ENCODE measurements at regions not wholly inside any gene's neighbourhood (a gene's known extent, or its start where the extent isn't known, plus 50 kb on each side); places are given as distances from the start of the nearest gene placed in this dataset.

DNA sequence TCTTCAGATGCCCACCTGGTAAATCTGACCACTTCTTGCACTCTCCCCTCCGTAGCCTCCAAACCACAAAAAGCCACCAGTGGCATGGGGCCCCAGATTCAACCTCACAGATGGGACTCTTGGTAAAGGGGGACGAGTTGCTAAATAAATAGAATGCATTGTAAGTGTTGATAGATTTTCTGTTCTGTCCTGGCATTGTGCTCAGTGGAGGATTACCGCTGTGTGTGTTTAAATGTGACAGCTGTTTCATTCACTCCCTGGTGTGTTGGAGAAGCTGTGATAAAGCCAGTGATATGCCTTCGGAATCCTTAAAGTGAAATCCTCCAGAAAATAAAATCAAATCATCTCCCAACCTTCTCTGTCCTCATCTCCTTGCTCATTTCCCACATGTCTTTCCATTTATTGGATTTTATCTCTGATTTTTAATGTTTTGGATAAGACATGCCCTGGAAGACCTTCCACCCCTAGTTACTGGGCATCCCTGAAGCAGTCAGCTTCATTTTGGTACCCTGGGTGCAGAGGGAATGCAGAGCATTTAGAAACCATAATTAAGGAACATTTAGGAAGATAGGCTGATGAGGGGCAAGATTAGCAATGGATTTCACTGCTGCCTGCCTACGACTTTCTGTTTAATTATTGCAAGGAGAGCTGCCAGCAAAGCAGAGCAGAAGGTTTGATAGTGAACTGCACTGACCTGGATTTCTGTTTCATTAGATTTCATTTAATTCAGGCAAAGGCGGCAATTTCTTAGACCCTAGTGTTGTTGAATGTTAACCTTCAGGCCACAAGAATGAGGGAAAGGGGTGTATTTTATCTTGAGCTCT lies 460.9 kb upstream of the KIRREL3 start:
- DNase-seq = no peak

DNA sequence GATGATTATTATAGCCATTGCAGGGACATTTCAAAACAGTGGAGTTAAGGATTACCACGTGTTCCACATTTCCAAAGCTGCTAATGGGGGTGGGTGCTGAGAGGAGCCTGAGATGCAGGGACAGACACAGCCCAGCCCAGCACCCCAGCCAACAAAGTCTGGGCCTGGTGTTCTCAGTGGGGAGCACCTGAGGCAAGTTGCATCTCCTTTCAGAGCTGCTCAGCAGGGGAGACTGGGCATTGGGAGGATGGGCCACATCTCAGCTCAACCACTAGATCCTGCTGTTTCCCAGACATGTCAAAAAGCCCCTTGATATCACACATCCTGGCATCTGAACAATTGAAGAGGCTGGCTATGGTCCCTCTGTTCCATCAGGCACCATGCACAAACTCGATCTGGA lies 458.0 kb upstream of the KIRREL3 start:
- DNase-seq = no peak

DNA sequence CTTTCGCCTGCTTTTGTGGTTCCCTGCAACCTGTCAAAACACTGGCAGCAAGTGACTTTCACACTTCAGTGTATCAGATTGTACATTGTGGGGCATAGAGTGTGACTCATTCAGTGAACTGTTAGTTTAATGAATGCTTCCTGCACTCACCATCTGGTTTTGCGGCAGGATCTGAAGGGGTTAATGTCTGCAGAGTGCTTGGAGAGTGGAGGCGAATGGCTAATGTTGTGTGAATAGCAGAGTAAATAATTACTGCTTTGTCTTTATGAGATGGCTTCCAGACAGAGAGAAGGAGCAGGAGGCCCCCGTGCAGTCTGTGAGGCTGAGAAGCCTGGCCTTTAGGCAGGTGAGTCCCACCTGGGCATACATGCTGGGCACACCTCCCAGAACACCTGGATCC lies 454.3 kb upstream of the KIRREL3 start:
- peak; percentile 90 for DNase-seq

DNA sequence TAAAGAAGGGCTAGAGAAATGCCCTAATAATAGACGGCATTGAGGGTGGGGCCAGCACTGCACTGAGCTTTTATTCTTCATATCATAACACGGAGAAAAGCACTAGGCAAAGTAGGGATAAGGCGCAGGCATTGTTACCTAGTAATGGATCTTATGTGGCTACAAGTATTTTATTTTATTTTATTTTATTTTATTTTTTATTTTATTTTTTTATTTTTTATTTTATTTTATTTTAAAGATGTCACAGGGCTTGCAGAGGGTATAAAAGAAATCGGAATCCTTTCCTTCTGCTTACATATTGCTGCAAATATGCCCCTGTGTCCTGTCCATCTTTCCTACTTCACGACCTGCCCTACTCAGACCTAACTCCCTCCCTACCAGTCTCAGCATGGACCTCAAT lies 452.0 kb upstream of the KIRREL3 start:
- no peak for DNase-seq

DNA sequence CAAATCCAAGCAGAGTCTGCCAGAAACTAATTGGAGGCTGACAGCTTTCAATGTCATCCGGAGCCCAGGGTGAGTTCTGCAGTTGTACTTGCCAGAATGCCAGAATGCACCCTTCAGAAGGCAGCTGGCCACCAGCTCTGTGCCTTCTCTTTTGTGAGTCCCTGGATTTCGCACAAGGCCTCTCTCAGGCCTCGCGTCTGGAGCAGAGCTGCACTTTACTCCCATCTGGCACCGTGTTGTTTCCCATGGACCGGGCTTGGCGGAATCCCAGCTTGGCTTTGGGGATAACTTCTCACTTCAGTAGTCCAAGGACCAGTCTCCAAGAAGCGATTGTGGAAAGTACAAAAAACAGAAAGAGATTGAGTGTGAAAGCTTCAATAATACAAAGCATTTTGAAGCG lies 451.3 kb upstream of the KIRREL3 start:
- no peak for DNase-seq

DNA sequence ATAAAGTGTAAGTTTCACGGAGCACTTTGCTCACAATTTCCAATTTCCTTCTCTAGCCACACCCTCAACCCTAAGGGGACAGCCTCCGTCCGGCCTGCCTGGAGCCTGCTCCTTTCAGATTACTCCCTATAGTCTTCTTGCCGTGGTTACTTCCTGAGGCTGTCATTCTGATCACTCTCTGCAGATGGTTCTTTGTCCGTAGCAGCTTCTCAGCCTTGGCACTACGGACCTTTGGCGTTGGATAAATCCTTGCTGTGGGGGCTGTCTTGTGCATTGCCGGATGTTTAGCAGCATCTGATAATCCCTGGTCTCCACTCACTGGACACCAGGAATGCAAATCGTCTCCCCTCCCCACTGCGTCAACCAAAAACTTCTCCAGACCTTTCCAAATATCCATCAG lies 447.5 kb upstream of the KIRREL3 start:
- no peak for DNase-seq

DNA sequence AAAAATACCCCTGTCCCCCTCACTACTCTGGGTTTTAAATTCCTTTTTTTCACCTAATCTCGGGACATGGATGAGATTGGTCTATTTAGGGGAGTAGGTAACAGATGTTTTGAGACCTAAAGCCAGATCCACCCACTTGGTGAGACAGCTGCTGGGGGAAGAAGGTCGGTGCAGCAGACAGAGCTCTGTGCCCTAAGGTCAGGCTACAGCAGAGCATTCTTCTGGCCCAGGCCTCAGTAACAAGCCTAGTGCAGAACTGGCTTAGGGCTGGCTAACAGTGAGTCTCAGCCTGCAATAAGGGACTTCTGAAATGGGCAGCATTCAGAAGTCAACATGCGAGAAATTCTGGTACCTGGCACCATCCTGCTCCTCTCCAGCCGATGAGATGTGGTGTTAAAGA lies 444.9 kb upstream of the KIRREL3 start:
- DNase-seq = no peak

DNA sequence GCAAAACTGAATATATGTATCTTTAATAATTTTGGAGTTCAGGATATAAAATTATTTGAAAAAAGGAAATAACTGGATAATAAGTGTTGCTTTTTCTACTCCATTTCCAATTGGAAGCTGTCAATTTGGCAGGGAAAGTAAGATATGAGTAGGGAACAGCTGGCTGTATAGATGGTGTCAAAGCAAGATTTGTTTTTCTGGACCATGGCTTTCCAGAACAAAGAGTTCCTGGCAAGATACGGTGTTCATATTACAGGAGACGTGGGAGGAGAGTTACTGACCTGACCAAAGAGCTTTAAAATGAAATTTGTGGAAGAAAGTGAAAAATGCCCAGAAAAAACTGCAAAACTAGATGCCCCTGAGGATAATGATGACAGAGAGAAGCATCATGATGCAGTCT lies 442.7 kb upstream of the KIRREL3 start:
- DNase-seq = no peak

DNA sequence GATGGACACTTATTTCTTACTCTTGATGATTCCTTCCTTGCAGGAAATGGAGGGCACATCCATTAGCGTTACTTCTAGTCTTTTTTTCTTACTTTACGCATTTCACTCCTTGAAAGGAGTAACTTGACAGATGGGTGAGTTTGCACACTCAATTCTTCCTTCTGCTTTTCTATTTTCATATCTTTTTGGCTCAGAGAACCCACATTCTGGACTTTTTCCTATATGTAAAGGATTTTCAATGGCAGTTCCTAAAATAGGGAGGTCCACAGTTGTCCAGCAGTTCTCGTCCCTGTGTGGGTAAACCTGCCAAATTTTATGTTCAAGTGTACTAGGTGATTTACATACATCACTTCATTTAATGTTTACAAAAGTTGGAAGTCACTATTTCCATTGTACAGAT lies 440.0 kb upstream of the KIRREL3 start:
- no peak for DNase-seq

DNA sequence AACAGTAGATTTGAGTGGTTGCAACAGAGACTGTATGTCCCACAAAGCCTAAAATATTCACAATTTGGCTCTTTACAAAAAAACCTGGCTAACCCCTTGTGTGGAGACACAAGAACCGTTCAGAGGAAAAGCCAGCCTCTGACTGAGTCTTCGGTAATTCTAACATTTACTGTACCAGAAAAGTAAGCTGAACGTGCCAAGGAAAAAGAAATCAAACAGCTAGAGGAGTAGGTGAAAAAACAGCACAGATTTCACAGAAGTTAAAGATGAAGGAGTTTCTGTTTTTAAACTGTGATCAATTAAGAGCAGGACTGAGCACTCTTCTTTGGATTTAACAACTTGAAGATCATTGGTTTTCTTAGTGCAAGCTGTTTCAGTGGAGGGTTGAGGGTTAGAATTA lies 424.7 kb upstream of the KIRREL3 start:
- DNase-seq = no peak

DNA sequence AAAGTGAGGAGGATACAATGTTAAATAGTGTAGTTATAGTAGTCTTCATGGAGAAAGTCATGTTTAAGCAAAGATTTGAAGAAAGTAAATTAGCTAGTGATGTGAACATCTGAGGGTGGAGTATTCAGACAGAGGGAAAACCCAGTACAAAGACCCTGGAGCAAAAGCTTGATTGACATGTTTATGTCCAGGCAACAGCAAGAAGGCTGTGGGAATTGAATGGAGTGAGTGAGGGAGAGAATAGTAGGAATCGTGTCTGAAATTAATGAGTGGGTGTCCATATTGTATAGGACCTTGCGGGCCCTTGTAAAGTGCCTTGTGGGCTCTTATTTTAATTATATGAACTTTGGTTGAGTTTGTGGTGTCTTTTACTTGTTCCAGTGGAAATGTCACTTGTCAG lies 424.1 kb upstream of the KIRREL3 start:
- no peak for DNase-seq

DNA sequence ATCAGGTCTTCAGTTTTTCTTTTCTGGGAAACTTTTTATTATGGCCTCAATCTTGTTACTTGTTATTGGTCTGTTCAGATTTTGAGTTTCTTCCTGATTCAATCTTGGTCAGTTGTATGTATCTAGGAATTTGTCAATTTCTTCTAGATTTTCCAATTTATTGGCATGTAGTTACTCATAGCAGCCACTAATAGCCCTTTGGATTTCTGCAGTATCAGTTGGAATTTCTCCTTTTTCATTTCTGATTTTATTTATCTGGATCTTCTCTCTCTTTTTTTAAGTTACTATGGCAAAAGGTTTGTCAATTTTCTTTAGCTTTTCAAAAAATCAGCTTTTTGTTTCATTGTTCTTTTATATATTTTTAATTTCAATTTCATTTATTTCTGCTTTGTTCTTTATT lies 419.6 kb upstream of the KIRREL3 start:
- DNase-seq = no peak

DNA sequence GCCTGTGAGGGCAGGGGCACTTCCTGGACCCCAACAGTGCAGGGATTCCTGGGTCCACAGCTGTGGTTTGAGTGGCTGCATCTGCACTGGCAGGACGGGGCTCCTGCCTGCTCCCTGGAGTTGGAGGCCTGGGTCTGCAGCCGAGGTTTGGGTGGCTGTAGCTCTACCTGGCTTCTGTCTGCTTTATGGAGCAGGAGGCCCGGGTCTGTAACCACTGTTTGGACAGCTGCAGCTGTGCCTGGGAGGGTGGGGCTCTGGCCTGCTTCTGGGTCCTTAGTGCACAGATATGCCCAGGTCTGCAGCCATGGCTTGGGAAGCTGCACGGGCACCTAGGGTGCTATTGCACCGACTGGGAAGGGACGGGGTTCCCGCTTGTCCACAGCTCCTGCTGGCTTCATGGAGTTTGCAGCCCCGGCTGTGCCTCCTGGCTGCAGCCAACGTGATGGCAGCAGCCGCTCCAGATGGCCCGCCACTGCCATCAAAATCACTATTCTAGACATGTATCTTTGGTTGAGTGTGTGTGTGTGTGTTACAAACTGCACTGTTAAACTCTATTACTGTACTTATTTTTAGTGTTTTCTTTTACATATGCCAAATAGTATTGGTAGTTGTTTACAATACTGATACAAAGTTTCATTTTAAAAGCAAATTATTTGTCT lies 412.3 kb upstream of the KIRREL3 start:
- DNase-seq = peak; percentile 83

DNA sequence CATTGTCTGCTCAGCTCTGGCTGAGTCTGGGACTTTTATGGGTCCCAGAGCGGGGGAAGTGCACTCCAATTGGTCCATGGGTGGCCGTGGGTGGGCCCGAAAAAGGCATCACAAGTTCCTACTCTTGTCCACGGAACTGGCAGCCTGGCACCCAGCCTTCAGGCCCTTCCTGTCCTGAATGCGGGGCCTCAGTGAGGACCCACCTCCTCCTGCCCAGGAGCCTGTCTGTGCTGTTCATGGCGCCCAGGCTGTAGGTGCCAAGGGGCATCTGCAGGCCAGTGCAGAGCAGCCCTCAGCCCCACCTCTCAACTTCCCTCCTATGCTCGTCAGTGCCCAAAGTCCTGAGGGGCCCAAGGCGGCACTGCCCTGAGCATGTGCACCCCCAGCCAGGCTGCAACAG lies 411.7 kb upstream of the KIRREL3 start:
- DNase-seq = peak; percentile 23

DNA sequence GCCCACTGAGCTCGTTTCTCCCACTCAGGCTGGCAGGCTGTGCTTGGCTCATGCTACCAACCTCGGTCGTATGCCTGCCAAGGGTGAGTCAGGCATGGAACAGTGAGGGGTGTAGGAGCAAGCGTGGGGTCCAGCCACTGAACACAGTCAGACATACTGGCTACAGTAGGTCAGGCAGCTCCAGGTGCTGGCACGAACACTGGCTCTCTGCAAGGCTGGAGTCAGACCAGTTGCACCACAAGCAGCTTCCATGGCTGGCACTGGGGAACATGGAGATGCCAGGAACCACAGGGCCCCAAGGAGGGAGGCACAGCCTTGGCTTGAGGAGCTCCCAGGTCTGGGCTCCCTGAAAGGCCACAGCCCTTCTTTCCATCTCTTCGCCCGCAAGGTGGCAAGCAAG lies 410.7 kb upstream of the KIRREL3 start:
- no peak for DNase-seq

DNA sequence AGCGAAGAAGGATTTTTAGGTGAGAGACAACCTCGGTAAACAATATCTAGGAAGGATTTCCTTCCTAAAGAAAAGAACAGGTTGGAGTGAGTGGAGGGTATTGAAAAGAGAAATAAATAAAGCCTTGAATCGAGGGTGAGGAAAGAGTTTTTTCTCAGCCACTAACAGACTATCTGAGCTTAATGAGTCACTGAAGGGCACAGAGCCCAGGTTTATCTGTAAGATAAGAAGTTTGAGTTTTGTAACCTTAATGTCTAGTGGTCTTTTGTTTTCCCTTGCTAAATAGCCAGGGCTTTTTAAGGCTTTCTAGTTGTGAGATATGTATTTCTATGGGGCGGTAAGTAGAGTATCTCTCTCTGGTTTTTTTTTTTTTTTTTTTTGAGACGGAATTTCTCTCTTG lies 394.5 kb upstream of the KIRREL3 start:
- no peak for DNase-seq

DNA sequence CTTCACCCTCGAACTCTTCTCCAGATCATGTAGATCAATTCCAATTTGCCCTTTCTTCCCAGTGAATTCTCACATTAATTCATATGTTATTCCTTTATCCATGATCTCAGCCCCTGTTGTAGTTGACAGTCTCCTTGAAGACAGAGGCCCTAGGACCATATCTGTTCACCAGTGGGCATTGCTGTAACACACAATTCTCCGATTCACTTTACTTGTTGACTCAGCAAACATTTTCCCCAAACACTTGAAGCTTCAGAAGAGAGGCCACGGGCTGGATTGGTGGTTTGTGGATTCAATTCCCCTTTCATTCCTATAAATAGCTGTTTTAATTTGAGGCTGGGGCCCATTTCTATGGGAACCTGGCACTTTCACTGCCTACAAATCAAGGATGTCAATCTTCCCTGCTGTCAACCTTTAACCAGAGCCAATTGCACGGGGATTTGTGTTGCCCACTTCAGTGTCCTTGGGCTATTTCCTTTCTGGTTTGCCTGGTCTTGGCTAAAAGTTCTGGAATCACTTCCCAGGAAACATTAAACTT lies 393.0 kb upstream of the KIRREL3 start:
- peak; percentile 58 for DNase-seq

DNA sequence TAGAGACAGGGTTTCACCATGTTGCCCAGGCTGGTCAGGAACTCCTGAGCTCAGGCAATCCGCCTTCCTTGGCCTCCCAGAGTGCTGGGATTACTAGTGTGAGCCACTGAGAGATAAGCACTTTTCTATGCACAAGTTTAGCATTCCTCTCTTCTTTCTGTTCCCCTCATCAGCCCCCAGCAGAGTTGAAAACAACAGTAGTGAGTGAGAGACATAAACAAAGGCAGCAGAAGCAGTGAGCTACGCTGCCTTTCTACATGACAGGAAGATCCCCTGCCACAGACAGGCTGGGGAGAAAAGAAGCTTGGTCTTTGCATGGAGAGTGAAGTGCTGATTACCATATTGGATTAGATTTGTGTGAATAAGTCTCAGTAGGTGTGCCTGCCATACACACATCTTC lies 392.0 kb upstream of the KIRREL3 start:
- no peak for DNase-seq

DNA sequence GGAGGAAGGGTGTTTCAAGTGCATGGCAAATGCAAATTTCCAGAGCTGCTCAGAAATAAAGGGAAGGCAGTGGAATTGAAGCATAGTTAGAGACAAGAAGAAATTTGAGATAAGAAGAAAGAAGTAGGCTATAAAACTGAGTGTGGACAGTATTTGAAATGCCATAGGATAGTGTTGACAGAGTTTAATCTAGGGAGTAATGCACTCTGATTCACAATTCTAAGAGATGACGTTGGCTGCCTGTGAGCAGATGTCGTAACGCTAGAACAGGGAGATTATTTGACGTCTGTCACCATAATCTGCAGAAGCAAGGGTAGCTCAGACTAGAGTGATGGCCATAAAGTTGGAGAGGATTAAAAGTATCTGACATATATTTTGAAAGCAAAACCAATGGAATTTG lies 389.9 kb upstream of the KIRREL3 start:
- no peak for DNase-seq

DNA sequence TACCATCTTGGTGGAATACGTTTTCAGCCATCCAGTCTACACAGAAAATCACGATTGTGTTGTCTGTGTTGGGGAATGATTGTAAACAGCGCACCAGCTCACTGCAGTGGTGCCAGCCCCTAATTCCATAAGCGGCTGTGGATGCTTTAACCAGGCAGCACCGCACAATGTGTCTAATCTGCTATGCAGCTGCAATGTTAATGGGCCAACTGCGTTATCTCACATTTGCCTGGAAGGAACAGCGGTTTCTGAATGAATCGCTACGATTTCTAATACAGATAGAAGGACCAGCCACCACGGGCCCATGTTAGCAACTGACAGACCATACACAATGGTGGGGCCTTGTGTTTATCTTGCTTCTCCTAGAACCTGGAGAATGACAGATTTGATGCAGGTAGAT lies 384.5 kb upstream of the KIRREL3 start:
- no peak for DNase-seq

DNA sequence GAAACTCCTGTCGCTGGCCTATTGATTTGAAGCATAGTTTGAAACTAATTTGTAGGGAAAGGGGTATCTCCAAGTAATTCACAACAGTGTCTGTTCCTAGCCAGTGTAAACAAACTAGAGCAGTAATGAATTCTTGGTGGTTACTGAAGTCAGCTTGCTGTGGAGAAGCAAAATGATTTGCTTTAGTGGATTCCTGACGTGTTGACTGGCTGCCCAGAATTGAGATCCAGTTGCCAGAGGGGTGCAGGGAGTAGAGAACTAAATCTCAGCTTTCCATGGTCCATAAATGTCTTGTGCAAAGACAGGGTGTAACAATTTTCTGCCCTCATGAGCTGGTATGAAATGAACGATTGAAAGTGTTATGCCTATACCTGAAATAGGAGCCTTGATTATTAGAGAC lies 382.5 kb upstream of the KIRREL3 start:
- DNase-seq = no peak

DNA sequence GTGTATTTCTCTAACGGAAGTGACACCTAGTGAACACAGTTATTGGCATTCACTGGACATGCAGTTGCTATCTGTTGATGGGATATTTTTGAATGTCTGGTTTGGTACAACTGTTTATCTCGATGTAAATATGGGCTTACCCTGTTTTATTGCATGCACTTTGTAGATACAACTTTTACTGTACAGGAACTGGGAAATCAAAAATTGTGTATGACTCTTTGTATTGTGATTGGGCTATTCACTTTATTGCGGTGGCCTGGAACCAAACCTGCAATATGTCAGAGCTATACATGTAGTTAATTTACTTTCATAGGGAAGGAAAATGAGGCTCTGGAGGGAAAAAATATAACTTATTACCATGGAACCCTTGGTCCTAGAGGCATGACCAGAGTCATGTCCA lies 380.7 kb upstream of the KIRREL3 start:
- DNase-seq = no peak

DNA sequence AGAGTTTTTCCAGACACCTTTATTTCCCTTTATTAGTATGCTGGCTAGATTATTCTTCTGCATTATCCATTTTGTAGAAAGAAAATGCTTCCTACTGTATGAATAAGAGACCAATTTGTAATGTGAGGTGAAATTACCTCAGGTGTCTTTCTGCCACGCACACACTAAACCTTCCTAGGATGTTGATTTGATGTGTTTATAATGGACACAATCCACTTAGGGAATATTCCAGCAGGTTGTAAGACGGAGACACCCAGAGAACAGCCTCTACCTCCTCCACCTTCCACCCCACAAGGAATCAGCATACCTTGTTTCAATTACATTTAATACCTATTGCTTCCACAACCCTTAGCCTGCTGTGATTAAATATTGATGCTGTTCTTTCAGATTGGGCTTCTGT lies 379.1 kb upstream of the KIRREL3 start:
- no peak for DNase-seq

DNA sequence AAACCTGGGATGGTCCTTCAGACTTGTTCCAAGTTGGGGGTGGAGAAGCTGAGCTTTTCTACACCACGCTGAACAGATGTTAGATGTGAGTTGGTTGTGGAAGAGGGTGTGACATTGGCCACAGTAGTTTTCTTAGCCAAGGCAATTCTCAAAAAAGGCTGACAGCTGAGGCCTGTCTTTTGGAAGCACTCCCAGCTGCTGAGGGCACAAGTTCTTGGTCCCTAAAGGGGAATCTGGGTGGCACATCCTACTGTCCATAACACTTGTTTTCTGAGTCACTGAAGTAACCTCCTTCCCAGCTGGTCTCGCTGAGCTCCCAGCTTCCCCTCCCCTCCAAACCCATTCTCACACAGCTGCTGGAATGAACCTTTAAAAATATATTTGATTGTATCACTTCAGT lies 375.7 kb upstream of the KIRREL3 start:
- no peak for DNase-seq

DNA sequence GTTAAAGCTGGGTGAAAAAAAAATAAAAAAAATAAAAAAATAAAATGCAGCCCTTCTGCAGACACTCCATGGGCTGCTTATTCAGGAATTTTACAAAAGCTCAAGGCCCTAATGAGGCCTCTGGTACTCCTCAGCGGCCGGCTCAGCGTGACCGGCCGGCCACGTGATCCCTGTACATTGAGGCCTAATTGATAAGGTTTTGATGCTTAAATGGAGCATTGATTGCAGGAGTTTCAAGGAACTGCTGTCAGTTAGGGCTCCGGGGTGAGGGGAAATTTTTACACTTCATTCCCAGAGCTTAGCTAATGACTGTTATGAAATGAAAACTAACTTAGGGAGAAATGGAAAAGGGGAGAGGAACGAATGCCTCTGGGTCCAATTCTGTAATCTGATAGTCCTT lies 368.8 kb upstream of the KIRREL3 start:
- DNase-seq = no peak

Data from DMS53 (cell line).